ENCODE measurements at regions not wholly inside any gene's neighbourhood (a gene's known extent, or its start where the extent isn't known, plus 50 kb on each side); places are given as distances from the start of the nearest gene placed in this dataset.

DNA sequence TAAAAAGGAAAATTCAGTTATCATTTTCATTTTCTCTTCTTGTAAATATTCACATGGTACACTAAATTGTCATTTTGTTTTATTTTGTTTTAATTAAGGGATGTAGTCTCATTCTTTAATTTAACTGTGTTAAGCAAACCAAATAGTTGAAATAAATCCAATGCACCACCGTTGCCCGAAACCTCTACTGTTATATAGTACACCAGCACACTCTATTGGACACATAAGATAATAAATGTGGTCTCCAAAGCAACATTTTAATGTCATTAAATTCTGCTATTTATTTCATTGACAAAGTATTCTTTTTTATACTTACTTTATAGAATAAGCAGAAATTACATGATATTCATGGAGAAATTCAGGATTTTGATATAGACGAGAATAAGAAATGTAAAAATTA lies 156.4 kb upstream of the FREM2 start:
- H3K27ac Mint-ChIP-seq: no peak overlapping the region
- H3K27me3 Mint-ChIP-seq (ENCODE audit: low read depth): peaks cover 5% of the 10 kb centered on the region
- H3K36me3 Mint-ChIP-seq: no peaks in the 10 kb centered on the region
- TF ChIP-seq, protein P1, sequence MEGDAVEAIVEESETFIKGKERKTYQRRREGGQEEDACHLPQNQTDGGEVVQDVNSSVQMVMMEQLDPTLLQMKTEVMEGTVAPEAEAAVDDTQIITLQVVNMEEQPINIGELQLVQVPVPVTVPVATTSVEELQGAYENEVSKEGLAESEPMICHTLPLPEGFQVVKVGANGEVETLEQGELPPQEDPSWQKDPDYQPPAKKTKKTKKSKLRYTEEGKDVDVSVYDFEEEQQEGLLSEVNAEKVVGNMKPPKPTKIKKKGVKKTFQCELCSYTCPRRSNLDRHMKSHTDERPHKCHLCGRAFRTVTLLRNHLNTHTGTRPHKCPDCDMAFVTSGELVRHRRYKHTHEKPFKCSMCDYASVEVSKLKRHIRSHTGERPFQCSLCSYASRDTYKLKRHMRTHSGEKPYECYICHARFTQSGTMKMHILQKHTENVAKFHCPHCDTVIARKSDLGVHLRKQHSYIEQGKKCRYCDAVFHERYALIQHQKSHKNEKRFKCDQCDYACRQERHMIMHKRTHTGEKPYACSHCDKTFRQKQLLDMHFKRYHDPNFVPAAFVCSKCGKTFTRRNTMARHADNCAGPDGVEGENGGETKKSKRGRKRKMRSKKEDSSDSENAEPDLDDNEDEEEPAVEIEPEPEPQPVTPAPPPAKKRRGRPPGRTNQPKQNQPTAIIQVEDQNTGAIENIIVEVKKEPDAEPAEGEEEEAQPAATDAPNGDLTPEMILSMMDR (IDR thresholded peaks at IDR 0.05; ENCODE audit: unreplicated experiment): peak; percentile 41
- H3K4me1 Mint-ChIP-seq: peaks cover 11% of the 10 kb centered on the region
- no peak overlapping the region for H3K4me3 Mint-ChIP-seq
- no peaks in the 10 kb centered on the region for H3K9me3 Mint-ChIP-seq
- DNase-seq (ENCODE audit: low spot score in 2 of 2, unreplicated experiment in 2 of 2): no peak

DNA sequence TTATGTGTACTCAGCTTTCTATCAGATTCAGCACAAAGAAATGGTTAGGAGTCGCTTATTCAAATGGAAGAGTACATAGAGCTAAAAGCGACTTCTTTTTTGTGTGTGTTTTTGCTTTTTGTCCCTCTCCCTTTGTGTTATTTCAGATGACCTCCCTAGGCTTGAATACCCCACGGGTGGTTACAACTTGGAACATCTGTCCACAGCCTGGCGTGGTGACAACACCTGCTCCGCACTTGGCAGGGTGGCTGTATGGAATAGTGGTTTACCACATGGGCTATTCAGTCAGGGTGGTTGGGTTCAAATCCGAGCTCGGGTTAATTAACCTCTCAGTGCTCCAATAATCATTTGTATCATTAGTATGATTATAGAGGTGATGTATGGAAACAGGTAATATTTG lies 151.6 kb upstream of the FREM2 start:
- H3K4me1 Mint-ChIP-seq: no peaks in the 10 kb centered on the region
- TF ChIP-seq, protein P1 (IDR thresholded peaks at IDR 0.05; ENCODE audit: unreplicated experiment): no peak
- no peak overlapping the region for H3K4me3 Mint-ChIP-seq
- DNase-seq (ENCODE audit: low spot score in 2 of 2, unreplicated experiment in 2 of 2): no peak
- H3K9me3 Mint-ChIP-seq: no peaks in the 10 kb centered on the region
- H3K27me3 Mint-ChIP-seq (ENCODE audit: low read depth): no peaks in the 10 kb centered on the region
- no peak overlapping the region for H3K27ac Mint-ChIP-seq
- no peaks in the 10 kb centered on the region for H3K36me3 Mint-ChIP-seq

DNA sequence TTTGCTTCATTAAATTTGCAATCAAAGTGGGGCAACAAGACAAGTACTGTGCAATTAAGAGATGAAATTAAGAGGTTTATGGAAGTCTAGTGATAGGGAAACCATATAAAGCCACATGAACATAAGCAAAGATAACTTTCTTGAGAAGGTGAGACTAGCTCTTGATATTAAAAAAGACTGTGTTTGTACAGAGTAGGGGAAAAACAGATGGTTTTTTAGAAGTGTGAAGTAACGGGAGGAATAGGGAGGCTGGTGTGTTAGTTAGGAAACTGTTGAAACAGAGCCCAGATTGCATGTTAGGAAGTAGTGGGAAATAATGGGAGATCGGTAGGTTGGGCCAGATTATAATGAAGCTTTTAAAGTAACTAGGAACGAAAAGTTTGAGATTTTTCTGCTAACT lies 149.8 kb upstream of the FREM2 start:
- DNase-seq (ENCODE audit: low spot score in 2 of 2, unreplicated experiment in 2 of 2): no peak
- no peak overlapping the region for H3K4me3 Mint-ChIP-seq
- H3K4me1 Mint-ChIP-seq: peaks cover 1% of the 10 kb centered on the region
- H3K9me3 Mint-ChIP-seq: no peaks in the 10 kb centered on the region
- no peaks in the 10 kb centered on the region for H3K27me3 Mint-ChIP-seq (ENCODE audit: low read depth)
- H3K27ac Mint-ChIP-seq: no peak overlapping the region
- TF ChIP-seq, protein P1 (IDR thresholded peaks at IDR 0.05; ENCODE audit: unreplicated experiment): no peak
- H3K36me3 Mint-ChIP-seq: no peaks in the 10 kb centered on the region

DNA sequence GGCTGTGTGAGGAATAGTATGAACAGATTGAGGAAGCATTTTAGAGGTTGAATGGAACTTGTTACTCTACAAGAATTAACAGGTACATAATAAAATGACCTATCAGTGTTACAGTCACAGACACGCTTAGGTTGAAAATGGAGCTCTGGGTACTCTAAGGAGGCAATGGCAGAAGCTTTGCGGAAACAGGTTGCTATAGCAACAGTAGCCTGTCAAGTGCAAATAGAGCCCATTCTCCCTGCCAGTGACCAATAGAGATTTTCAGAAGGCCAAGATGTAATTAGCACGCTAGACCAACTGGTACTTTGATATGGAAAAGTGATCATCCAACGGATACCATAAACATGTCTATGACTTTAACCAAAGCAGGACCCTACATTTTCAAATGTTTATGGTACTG lies 148.5 kb upstream of the FREM2 start:
- Mint-ChIP-seq H3K36me3 (no peaks in the 10 kb centered on the region), H3K9me3 (no peaks in the 10 kb centered on the region), H3K27ac (no peak overlapping the region), H3K4me1 (peaks cover 9% of the 10 kb centered on the region), H3K27me3 (ENCODE audit: low read depth) (no peaks in the 10 kb centered on the region), H3K4me3 (no peak overlapping the region)
- TF ChIP-seq, protein P1 (IDR thresholded peaks at IDR 0.05; ENCODE audit: unreplicated experiment): no peak
- no peak for DNase-seq (ENCODE audit: low spot score in 2 of 2, unreplicated experiment in 2 of 2)

DNA sequence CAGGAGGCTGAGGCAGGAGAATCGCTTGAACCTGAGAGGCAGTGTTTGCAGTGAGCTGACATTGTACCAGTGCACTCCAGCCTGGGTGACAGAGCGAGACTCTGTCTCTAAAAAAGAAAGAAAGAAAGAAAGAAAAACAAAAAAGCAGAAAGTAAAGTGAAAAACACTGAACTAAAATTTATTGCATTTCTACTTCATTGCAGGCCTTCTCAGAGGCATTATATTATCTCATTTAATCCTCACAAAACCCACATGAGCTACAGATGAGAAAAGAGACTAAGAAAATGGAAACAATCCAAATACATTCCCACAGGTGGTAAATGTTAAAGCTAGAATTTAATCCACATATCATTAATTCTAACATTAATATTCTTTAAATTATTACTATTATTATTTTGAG lies 147.2 kb upstream of the FREM2 start:
- Mint-ChIP-seq H3K27me3 (ENCODE audit: low read depth) (no peaks in the 10 kb centered on the region), H3K27ac (no peak overlapping the region), H3K9me3 (no peaks in the 10 kb centered on the region), H3K36me3 (no peaks in the 10 kb centered on the region), H3K4me1 (peaks cover 9% of the 10 kb centered on the region), H3K4me3 (no peak overlapping the region)
- DNase-seq (ENCODE audit: low spot score in 2 of 2, unreplicated experiment in 2 of 2): no peak
- TF ChIP-seq, protein P1 (IDR thresholded peaks at IDR 0.05; ENCODE audit: unreplicated experiment): no peak

DNA sequence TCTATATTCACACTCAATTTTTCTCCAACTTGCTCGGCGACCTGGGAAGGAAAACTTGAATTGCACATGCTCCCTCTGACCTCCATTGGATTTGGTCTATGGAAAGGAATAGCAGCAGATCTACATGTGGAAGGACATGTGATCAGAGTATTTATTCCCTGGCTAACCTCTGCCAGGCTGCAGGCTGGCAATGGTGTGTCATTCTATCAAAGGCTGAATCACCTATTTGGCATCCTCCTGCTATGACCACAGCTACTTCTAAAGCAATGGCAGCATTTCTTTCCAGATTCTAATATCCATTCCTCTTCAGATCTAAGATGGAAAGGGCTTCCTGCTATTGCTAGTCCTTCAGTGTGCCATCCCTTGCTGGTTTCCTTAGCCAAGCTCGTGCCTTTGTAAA lies 144.3 kb upstream of the FREM2 start:
- H3K4me3 Mint-ChIP-seq: no peak overlapping the region
- H3K27me3 Mint-ChIP-seq (ENCODE audit: low read depth): no peaks in the 10 kb centered on the region
- TF ChIP-seq, protein P1 (IDR thresholded peaks at IDR 0.05; ENCODE audit: unreplicated experiment): no peak
- DNase-seq (ENCODE audit: low spot score in 2 of 2, unreplicated experiment in 2 of 2): no peak
- H3K9me3 Mint-ChIP-seq: no peaks in the 10 kb centered on the region
- no peaks in the 10 kb centered on the region for H3K36me3 Mint-ChIP-seq
- peaks cover 9% of the 10 kb centered on the region for H3K4me1 Mint-ChIP-seq
- H3K27ac Mint-ChIP-seq: no peak overlapping the region

Data from mesothelial cell of epicardium (in vitro differentiated cells).